HepG2 (cell line): ENCODE measurements at regions not wholly inside any gene's neighbourhood (a gene's known extent, or its start where the extent isn't known, plus 50 kb on each side); places are given as distances from the start of the nearest gene placed in this dataset.

Source experiments
- ATAC-seq: fragments of 200-7000 bp; cut with Tn5 transposase; 3 replicates; pipeline ENCODE4 v1.9.1; 2020; ENCODE audit warnings: mild to moderate bottlenecking, moderate library complexity
- BruUV-seq: library from RNA; stranded (reverse); fragments of 400-500 nt; replicated peaks from 2 replicates; lab custom pipeline; 2021; lab: Mats Ljungman, UMichigan
- CTCF ChIA-PET: fragments of 300-600 bp; formaldehyde crosslinking; extraction: SDS; loops from one replicate; lab custom pipeline; 2021; ENCODE audit warnings: low total read pairs, inconsistent platforms, low intra/inter-chr PET ratio; lab: Yijun Ruan, JAX
- POLR2A ChIA-PET: fragments of 350-600 bp; sonication (Branson Sonifier 250); formaldehyde crosslinking; loops from one replicate; lab custom pipeline; 2020; ENCODE audit warnings: antibody characterized with exemption, inconsistent platforms; lab: Yijun Ruan, JAX
- DNase-seq: peaks from one replicate; pipeline ENCODE4 v3.0.0-alpha.2; 2015; ENCODE audit warnings: low spot score
- FAIRE-seq: peaks from 3 replicates; lab custom pipeline; 2011; peaks lifted over from hg19 to GRCh38; lab: Jason Lieb, UNC
- H2AFZ ChIP-seq: one replicate; pipeline ENCODE4 v1.6.1; 2011; ENCODE audit warnings: low read length, inconsistent platforms
- H3K27ac ChIP-seq: fragments of 300-600 bp; 3 replicates; pipeline ENCODE4 v1.8.0; 2011; ENCODE audit warnings: mixed run types, mild to moderate bottlenecking, mixed read lengths, low read length, inconsistent platforms; ENCODE audit not compliant: insufficient read depth; ENCODE audit errors: extremely low read length
- H3K27me3 ChIP-seq, 2 experiments: fragments of 200-600 bp in 1 of 2; 2 replicates in 1 of 2; 3 replicates in 1 of 2; pipeline versions ENCODE4 v1.6.0 to v1.8.0; 2011; ENCODE audit warnings: low read length in 2 of 2, mild to moderate bottlenecking in 2 of 2, moderate library complexity in 2 of 2, inconsistent platforms in 1 of 2; ENCODE audit not compliant: insufficient read depth in 2 of 2, control insufficient read depth in 1 of 2
- H3K36me3 ChIP-seq, 2 experiments: fragments of 200-600 bp in 1 of 2; replicated peaks in 1 of 2; 2 replicates in 1 of 2; 3 replicates in 1 of 2; pipeline versions ENCODE4 v1.5.1 to v1.8.0; 2011; ENCODE audit warnings: low read length in 2 of 2, inconsistent platforms in 1 of 2; ENCODE audit not compliant: insufficient read depth in 2 of 2, control insufficient read depth in 1 of 2
- H3K4me1 ChIP-seq: 2 replicates; pipeline ENCODE4 v1.5.1; 2012; ENCODE audit warnings: low read length, inconsistent platforms; ENCODE audit not compliant: insufficient read depth
- H3K4me2 ChIP-seq: 2 replicates; pipeline ENCODE4 v1.6.0; 2011; ENCODE audit warnings: low read depth, low read length, inconsistent platforms
- H3K4me3 ChIP-seq, 3 experiments: fragments of 200-600 bp in 1 of 3; sonication (generic), shearing (Covaris generic) in 1 of 3; replicated peaks in 1 of 3; 2 replicates each; pipeline ENCODE4 v1.5.1; 2011 to 2016; ENCODE audit warnings: low read length in 3 of 3, inconsistent platforms in 2 of 3, low read depth in 2 of 3, mild to moderate bottlenecking in 2 of 3, control low read depth in 1 of 3, mixed read lengths in 1 of 3; ENCODE audit not compliant: insufficient read depth in 1 of 3
- H3K79me2 ChIP-seq: one replicate; pipeline ENCODE4 v1.6.1; 2011; ENCODE audit warnings: low read length, inconsistent platforms; ENCODE audit not compliant: insufficient read depth
- H3K9ac ChIP-seq: 2 replicates; pipeline ENCODE4 v1.6.0; 2011; ENCODE audit warnings: mild to moderate bottlenecking, low read depth, low read length, inconsistent platforms; ENCODE audit not compliant: insufficient read depth
- H3K9me3 ChIP-seq: 2 replicates; pipeline ENCODE4 v1.5.1; 2012; ENCODE audit warnings: mild to moderate bottlenecking, low read length
- H4K20me1 ChIP-seq: 2 replicates; pipeline ENCODE4 v1.6.0; 2011; ENCODE audit warnings: inconsistent platforms, mild to moderate bottlenecking, low read length, moderate library complexity; ENCODE audit not compliant: insufficient read depth
- CSRNP1 ChIP-seq: sonication (generic); formaldehyde crosslinking; IDR thresholded peaks from 2 replicates; pipeline ENCODE4 v1.8.1; 2023; ENCODE audit warnings: mild to moderate bottlenecking, missing genetic modification reagents
- IRF1 ChIP-seq: sonication (generic); formaldehyde crosslinking; IDR thresholded peaks from 2 replicates; pipeline ENCODE4 v1.4.0; 2020; ENCODE audit warnings: low read depth, mild to moderate bottlenecking, missing genetic modification reagents
- NCOA2 ChIP-seq: sonication (generic); formaldehyde crosslinking; IDR thresholded peaks from 2 replicates; pipeline ENCODE4 v1.8.0; 2022; ENCODE audit warnings: inconsistent platforms
- TCF12 ChIP-seq, 2 experiments: fragments of 450-650 bp in 1 of 2; sonication (generic) in 1 of 2; formaldehyde crosslinking in 1 of 2; IDR thresholded peaks; 2 replicates each; pipeline versions ENCODE4 v1.6.1 to v1.8.0; 2017 to 2022; ENCODE audit warnings: antibody characterized with exemption in 1 of 2, mild to moderate bottlenecking in 1 of 2, missing genetic modification reagents in 1 of 2, moderate library complexity in 1 of 2
- ZFP41 ChIP-seq: sonication (generic); formaldehyde crosslinking; IDR thresholded peaks from 2 replicates; pipeline ENCODE4 v1.4.0; 2020; ENCODE audit warnings: mild to moderate bottlenecking, missing genetic modification reagents, borderline replicate concordance
- ZNF34 ChIP-seq: sonication (generic); formaldehyde crosslinking; IDR thresholded peaks from 2 replicates; pipeline ENCODE4 v1.4.0; 2020; ENCODE audit warnings: mild to moderate bottlenecking, missing genetic modification reagents, borderline replicate concordance
- ZNF556 ChIP-seq: sonication (generic); formaldehyde crosslinking; IDR thresholded peaks from 2 replicates; pipeline ENCODE4 v1.4.0; 2020; ENCODE audit warnings: mild to moderate bottlenecking, missing genetic modification reagents, borderline replicate concordance
- ZNF605 ChIP-seq: sonication (generic); formaldehyde crosslinking; IDR thresholded peaks from 2 replicates; pipeline ENCODE4 v1.8.0; 2022; ENCODE audit warnings: mild to moderate bottlenecking, missing genetic modification reagents
- WGBS: methylation state at CpG from one replicate; pipeline ENCODE4 v1.1.6; 2017; ENCODE audit warnings: low lambda C conversion rate; 5-methylcytosine and 5-hydroxymethylcytosine counted together
- in situ Hi-C: cut with HindIII; loops from 2 replicates; pipeline ENCODE4 v1.10.0; 2017; ENCODE audit warnings: low pct_unique_long_range_greater_than_20kb; ENCODE audit not compliant: extremely low pct_ligation_motif_present
- intact Hi-C: fragments of 100-400 bp; cut with micrococcal nuclease; formaldehyde crosslinking; loops from one replicate; pipeline ENCODE4 v1.10.0; 2022; ENCODE audit not compliant: unreplicated experiment

- TF ChIP-seq ZNF605 (CRISPR knock-in tag): no peak
- TF ChIP-seq ZNF556 (CRISPR knock-in tag): no peak
- TF ChIP-seq ZFP41 (CRISPR knock-in tag): no peak
- TF ChIP-seq CSRNP1 (CRISPR knock-in tag): no peak
- TF ChIP-seq ZNF34 (CRISPR knock-in tag): no peak
- no peak for TF ChIP-seq TCF12 (IDR thresholded peaks at IDR 0.05)
- no peak for TF ChIP-seq TCF12 (CRISPR knock-in tag; IDR thresholded peaks at IDR 0.05)
- no peak for TF ChIP-seq NCOA2
These were observed 302.9 kb downstream of the TLE3 start (continued) for GRCh38 chr15:69794645-69795469.

- H3K9ac ChIP-seq: no peak overlapping the region
- in situ Hi-C loops: no loop called here
- FAIRE-seq: no peak
- no peaks in the 10 kb centered on the region for H3K36me3 ChIP-seq
- ATAC-seq: no peak
- H3K4me2 ChIP-seq: no peak overlapping the region
- no peak overlapping the region for H3K27ac ChIP-seq
- intact Hi-C loops: no loop called here
- WGBS: 13% methylated on average over 4 of the region's 6 CpGs
- H4K20me1 ChIP-seq: no peaks in the 10 kb centered on the region
- DNase-seq: no peak
- no peak overlapping the region for H2AFZ ChIP-seq
- TF ChIP-seq IRF1 (CRISPR knock-in tag): no peak
- ChIA-PET POLR2A (no interaction called here), CTCF (no interaction called here)
- H3K4me1 ChIP-seq: no peaks in the 10 kb centered on the region
- no TSS peak for BruUV-seq
- H3K27me3 ChIP-seq: peaks cover 1 to 9% of the 10 kb centered on the region in 2 experiments; a peak in 3 of 5 replicates
- no peak overlapping the region for H3K4me3 ChIP-seq
- no peaks in the 10 kb centered on the region for H3K9me3 ChIP-seq
- no peaks in the 10 kb centered on the region for H3K79me2 ChIP-seq
These were observed 302.1 kb downstream of the TLE3 start for GRCh38 chr15:69795601-69796000.
